IMR-90 (cell line): ENCODE measurements at regions not wholly inside any gene's neighbourhood (a gene's known extent, or its start where the extent isn't known, plus 50 kb on each side); places are given as distances from the start of the nearest gene placed in this dataset.

Experiments used
- CTCF ChIP-seq: conservative IDR thresholded peaks from 2 replicates; pipeline ENCODE4 v1.5.1; 2012; ENCODE audit warnings: mild to moderate bottlenecking, low read depth, low read length, improper control_type of control experiment
- NFE2L2 ChIP-seq: fragments of 150-350 bp; IDR thresholded peaks from 2 replicates; pipeline ENCODE4 v1.6.1; 2016; ENCODE audit warnings: low read depth, mild to moderate bottlenecking, low read length

- TF ChIP-seq CTCF (no peak), NFE2L2 (no peak)
These were observed 270.6 kb upstream of the MMADHC start for GRCh38 chr2:149858216-149858615.
